GM18951 (cell line): ENCODE measurements at regions not wholly inside any gene's neighbourhood (a gene's known extent, or its start where the extent isn't known, plus 50 kb on each side); places are given as distances from the start of the nearest gene placed in this dataset.
"Not testable (repeated sequence)": the region's sequence is repeated elsewhere in the genome, so short reads cannot be mapped to it uniquely, and the experiment has no call there.

Experiments
- in situ Hi-C: fragments of 300-500 bp; cut with MboI; formaldehyde crosslinking; loops from one replicate; pipeline ENCODE4 v1.12.0; 2022; ENCODE audit warnings: low sequenced_read_pairs, mixed read lengths, inconsistent platforms; ENCODE audit not compliant: unreplicated experiment

DNA sequence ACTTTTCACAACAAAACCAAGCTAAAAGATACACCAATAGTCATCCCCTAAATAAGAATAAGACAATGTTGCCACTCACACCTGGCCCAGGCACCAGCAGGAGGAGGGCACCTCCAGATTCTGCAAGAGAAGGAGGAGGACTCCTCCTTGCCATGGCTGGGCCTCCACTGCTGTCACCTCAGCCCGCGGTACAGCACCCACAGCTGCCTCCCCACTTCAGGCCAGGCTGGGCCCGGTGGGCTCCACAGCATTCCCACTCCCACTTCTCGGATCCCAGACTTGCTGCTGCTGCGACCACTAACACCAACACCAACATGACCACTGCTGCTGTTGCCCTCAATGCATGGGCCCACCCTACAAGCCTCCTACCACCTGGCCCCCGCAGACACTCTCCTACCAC lies 95.3 kb upstream of the POTED start:
- in situ Hi-C loops = loop anchor here (25.0 kb wide), 1 partner anchor 1123 kb away; no protein-coding TSS in a partner anchor

DNA sequence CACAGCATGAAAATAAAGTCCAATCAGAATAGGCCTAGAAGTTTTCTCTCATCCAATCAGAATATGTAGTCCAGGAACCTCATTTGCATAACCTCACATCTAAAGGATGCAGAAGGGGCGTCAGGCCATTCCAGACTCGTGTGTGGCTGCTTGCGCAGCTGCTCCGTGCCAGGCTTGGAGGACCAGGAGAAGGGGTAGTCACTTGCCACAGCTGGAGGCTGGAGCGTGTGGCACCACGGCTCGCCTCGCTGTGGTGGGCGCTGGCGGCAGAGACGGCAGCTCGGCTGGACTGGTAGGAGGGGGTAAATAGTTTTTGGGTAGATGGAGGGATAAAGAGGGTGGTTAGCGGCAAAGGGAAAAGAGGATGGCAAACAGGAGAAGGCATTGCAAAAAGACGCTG lies 93.6 kb upstream of the POTED start:
- in situ Hi-C loops = loop anchor here (25.0 kb wide), 1 partner anchor 1121 kb away; no protein-coding TSS in a partner anchor

DNA sequence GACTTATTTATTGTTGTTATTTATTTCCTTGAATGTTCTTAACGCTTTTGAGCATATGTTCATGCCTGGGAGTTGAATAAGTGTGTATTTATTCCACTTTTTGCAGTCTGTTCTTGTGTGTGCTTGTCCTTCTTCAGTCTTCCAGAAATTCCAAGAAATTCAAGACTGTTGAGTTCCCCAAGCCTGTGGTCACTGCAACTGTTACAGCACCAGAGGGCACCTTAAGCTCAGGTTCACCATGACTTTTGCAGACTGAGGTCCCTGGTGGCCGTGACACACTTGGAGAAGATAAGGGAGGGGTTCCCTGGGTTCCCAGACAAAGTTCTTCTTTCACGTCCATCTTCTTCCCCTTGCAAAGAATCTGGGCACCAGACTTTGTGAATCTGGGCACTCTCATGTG lies 89.6 kb upstream of the POTED start:
- in situ Hi-C loops = loop anchor here (25.0 kb wide), 1 partner anchor 1117 kb away; no protein-coding TSS in a partner anchor

DNA sequence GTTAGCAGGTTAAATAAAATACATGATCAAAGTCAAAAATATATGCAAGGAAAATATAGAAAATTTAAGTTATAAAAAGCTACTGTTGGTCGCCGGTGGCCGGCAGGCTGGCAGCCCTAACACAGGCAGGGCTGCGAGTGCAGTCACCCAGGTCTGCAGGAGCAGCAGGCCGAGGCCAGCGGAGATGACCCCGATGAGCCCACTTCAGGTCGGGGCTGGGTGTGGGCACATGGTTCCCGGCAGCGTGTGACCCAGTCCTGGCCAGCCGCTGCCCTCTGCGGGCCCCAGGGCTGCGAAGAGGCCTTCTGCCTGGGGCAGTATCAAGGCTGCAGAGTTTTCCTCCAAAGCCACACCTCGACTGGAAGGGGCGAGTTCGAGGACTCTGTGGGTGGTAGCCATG lies 84.6 kb upstream of the POTED start:
- in situ Hi-C loops = not testable (repeated sequence)

DNA sequence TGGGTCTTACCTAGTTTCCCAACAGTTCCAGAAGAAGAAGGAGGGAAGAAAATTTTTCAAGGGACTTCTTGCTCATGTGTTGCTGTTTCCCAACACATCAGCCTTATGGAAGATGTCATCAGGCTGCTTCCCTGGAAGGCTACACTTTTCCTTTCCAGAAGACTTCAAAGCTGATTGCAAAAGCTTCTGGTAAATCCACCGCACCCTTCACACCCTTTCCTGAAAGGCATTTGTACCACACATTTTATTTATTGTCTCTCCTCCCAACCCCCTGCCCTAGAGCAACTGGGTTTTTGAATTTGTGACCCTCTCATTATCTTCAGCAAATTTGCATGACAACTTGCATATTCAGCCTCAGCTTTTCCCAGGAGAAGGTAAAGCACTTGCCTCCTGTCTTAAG lies 80.5 kb upstream of the POTED start:
- in situ Hi-C loops = not testable (repeated sequence)

DNA sequence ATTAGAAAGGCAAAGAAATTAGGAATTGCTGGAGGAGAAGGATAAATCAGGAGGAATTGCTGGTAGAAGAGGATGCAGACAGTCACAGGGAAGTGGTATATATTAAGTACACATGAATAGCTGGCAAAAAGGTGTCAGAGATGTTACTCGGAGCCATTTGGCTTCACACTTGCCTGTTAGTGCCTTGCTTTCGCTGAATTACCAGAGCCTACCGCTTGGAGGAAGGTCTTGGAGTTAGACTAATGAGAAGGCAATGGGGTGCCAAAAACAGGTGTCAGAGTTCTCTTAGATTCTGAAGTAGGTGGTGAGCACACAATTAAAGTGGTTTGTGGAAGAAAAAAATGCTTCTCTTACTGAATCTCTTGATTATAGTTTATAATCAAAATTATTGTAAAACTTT lies 79.9 kb upstream of the POTED start:
- in situ Hi-C loops = not testable (repeated sequence)

DNA sequence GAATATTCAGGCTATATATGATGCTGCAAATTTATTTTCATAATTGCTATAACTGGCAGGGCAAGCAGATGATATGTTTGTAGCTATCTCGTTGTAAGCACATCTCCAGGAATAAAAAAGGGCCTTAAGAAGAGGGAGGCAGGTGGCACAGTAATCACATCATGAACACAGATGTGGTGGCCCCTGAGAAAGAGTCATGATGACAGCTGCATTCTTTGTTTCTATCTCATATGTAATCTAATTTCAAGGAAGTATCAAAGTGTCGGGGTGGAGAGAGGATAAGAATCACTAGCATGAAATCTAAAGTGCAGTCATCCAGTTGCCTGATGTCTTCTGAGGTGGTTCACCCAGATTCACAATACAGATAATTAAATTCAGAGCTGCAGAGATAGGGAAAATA lies 78.9 kb upstream of the POTED start:
- in situ Hi-C loops = not testable (repeated sequence)

DNA sequence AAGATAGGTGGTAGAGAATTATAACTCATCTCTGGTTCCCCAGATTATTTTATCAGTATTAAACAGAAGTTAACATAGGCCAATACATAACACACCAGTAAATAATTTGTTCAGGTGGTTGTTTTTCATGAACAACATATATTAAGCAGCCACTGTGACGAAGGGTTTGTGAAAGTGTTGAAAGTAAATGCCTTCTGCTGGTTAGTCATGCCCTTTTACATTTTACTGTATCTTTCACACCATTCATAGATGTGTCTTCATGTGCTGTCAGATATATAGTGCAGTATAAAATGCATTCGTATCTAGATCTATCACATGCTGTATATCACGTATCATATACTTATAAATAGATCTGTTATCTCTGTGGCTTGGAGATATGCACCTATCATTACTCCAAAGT lies 66.1 kb upstream of the POTED start:
- in situ Hi-C loops = not testable (repeated sequence)

DNA sequence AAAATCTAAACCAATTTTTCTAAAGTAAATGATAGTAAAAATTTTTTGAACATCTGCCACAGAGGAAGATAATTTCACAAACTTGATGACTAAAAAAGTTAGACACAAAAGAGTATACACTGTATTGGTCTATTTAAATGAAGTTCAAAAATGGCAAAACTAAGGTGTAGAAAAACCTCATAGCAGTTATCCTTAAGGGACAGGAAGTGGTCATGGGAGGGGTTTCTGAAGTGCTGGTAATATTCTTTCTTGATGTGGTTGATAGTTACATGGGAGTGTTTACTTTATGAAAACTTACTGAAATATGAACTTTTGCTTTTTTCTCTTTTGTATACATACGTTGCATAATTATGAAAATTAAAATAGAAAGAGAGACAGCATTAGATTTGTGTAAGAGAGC lies 64.1 kb upstream of the POTED start:
- in situ Hi-C loops = not testable (repeated sequence)
